ENCODE measurements at regions not wholly inside any gene's neighbourhood (a gene's known extent, or its start where the extent isn't known, plus 50 kb on each side); places are given as distances from the start of the nearest gene placed in this dataset.
"Not testable (repeated sequence)": the region's sequence is repeated elsewhere in the genome, so short reads cannot be mapped to it uniquely, and the experiment has no call there.

- TF ChIP-seq, protein P1, sequence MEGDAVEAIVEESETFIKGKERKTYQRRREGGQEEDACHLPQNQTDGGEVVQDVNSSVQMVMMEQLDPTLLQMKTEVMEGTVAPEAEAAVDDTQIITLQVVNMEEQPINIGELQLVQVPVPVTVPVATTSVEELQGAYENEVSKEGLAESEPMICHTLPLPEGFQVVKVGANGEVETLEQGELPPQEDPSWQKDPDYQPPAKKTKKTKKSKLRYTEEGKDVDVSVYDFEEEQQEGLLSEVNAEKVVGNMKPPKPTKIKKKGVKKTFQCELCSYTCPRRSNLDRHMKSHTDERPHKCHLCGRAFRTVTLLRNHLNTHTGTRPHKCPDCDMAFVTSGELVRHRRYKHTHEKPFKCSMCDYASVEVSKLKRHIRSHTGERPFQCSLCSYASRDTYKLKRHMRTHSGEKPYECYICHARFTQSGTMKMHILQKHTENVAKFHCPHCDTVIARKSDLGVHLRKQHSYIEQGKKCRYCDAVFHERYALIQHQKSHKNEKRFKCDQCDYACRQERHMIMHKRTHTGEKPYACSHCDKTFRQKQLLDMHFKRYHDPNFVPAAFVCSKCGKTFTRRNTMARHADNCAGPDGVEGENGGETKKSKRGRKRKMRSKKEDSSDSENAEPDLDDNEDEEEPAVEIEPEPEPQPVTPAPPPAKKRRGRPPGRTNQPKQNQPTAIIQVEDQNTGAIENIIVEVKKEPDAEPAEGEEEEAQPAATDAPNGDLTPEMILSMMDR (IDR thresholded peaks at IDR 0.05; ENCODE audit: low read depth, low read length), result not testable (repeated sequence)
- not testable (repeated sequence) for TF ChIP-seq POLR2A (IDR thresholded peaks at IDR 0.05; ENCODE audit: extremely low read depth, insufficient read length)
- TF ChIP-seq, protein P2, sequence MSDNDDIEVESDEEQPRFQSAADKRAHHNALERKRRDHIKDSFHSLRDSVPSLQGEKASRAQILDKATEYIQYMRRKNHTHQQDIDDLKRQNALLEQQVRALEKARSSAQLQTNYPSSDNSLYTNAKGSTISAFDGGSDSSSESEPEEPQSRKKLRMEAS (IDR thresholded peaks at IDR 0.05; ENCODE audit: low read depth, low read length), result not testable (repeated sequence)
Measured at GRCh38 chr16:33987348-33987963, 528.0 kb downstream of the TP53TG3F start.
